SK-N-SH (cell line): ENCODE measurements at regions not wholly inside any gene's neighbourhood (a gene's known extent, or its start where the extent isn't known, plus 50 kb on each side); places are given as distances from the start of the nearest gene placed in this dataset.

Experiments used
- CTCF ChIA-PET: fragments of 300-600, 350-600 bp; formaldehyde crosslinking; extraction: SDS; loops from one replicate; lab custom pipeline; 2021; lab: Yijun Ruan, JAX
- POLR2A ChIA-PET: fragments of 350-600 bp; sonication (Branson Sonifier 250); formaldehyde crosslinking; extraction: SDS; loops from one replicate; lab custom pipeline; 2020; ENCODE audit warnings: antibody characterized with exemption, inconsistent platforms; lab: Yijun Ruan, JAX
- DNase-seq: peaks from one replicate; pipeline ENCODE4 v3.0.0; 2012
- H2AFZ ChIP-seq: fragments of 200-600 bp; sonication (generic); 2 replicates; pipeline ENCODE4 v1.8.1; 2016; ENCODE audit warnings: antibody characterized with exemption, mild to moderate bottlenecking, low read depth
- H3F3A ChIP-seq: fragments of 200-600 bp; sonication (generic); replicated peaks from 2 replicates; pipeline ENCODE3; 2016; ENCODE audit warnings: antibody characterized with exemption, mild to moderate bottlenecking; ENCODE audit not compliant: insufficient read depth
- H3K27ac ChIP-seq, 2 experiments: fragments of 200-500 bp in 1 of 2; fragments of 200-600 bp in 1 of 2; sonication (Bioruptor generic) in 1 of 2; sonication (generic), shearing (Covaris generic) in 1 of 2; 2 replicates each; pipeline versions ENCODE4 v1.5.1 to v1.6.1; 2014 to 2016; ENCODE audit warnings: low read depth in 2 of 2, inconsistent platforms in 1 of 2, low read length in 1 of 2, mild to moderate bottlenecking in 1 of 2, mixed read lengths in 1 of 2
- H3K27me3 ChIP-seq: fragments of 200-600 bp; sonication (generic), shearing (Covaris generic); 2 replicates; pipeline ENCODE4 v1.6.1; 2016; ENCODE audit warnings: mixed run types; ENCODE audit not compliant: insufficient read depth
- H3K36me3 ChIP-seq, 2 experiments: fragments of 200-500 bp in 1 of 2; fragments of 200-600 bp in 1 of 2; sonication (Bioruptor generic) in 1 of 2; sonication (generic) in 1 of 2; replicated peaks in 1 of 2; 2 replicates each; pipeline versions ENCODE3 to v1.5.1; 2014 to 2016; ENCODE audit warnings: low read length in 1 of 2, mild to moderate bottlenecking in 1 of 2; ENCODE audit not compliant: insufficient read depth in 2 of 2, control insufficient read depth in 1 of 2
- H3K4me1 ChIP-seq, 2 experiments: fragments of 200-500 bp in 1 of 2; fragments of 200-600 bp in 1 of 2; sonication (Bioruptor generic) in 1 of 2; sonication (generic), shearing (Covaris generic) in 1 of 2; 2 replicates each; pipeline versions ENCODE4 v1.5.1 to v1.6.1; 2014 to 2016; ENCODE audit warnings: low read depth in 1 of 2, low read length in 1 of 2, mixed run types in 1 of 2; ENCODE audit not compliant: insufficient read depth in 2 of 2, control insufficient read depth in 1 of 2
- H3K4me2 ChIP-seq: fragments of 200-600 bp; sonication (generic), shearing (Covaris generic); 2 replicates; pipeline ENCODE4 v1.6.1; 2017; ENCODE audit warnings: mixed run types
- H3K4me3 ChIP-seq, 2 experiments: fragments of 200-500 bp in 1 of 2; fragments of 200-600 bp in 1 of 2; sonication (Bioruptor generic) in 1 of 2; sonication (generic), shearing (Covaris generic) in 1 of 2; 2 replicates each; pipeline versions ENCODE4 v1.5.1 to v1.8.1; 2014 to 2016; ENCODE audit warnings: low read depth in 2 of 2, inconsistent platforms in 1 of 2, low read length in 1 of 2, mild to moderate bottlenecking in 1 of 2, mixed read lengths in 1 of 2, moderate library complexity in 1 of 2
- H3K79me2 ChIP-seq: fragments of 200-600 bp; sonication (generic); 2 replicates; pipeline ENCODE4 v1.8.1; 2017; ENCODE audit warnings: mild to moderate bottlenecking; ENCODE audit not compliant: insufficient read depth
- H3K9ac ChIP-seq: fragments of 200-600 bp; sonication (generic); 2 replicates; pipeline ENCODE4 v1.6.1; 2017; ENCODE audit warnings: mixed run types
- H3K9me2 ChIP-seq: fragments of 200-600 bp; sonication (generic); 2 replicates; pipeline ENCODE4 v1.6.1; 2017; ENCODE audit warnings: mixed run types
- H3K9me3 ChIP-seq: fragments of 200-600 bp; sonication (generic); 2 replicates; pipeline ENCODE4 v1.6.1; 2017; ENCODE audit warnings: mixed run types, mild to moderate bottlenecking, moderate library complexity
- H4K20me1 ChIP-seq: fragments of 200-600 bp; sonication (generic); 2 replicates; pipeline ENCODE4 v1.6.1; 2017; ENCODE audit warnings: mild to moderate bottlenecking, mixed run types; ENCODE audit not compliant: insufficient read depth
- EP300 ChIP-seq, 2 experiments: IDR thresholded peaks; 2 replicates each; pipeline versions ENCODE4 v1.4.0 to v1.6.1; 2012; ENCODE audit warnings: borderline replicate concordance in 1 of 2, low read depth in 1 of 2, low read length in 1 of 2
- EZH2phosphoT487 ChIP-seq: fragments of 200-600 bp; sonication (generic); IDR thresholded peaks from 2 replicates; pipeline ENCODE4 v1.6.1; 2017; ENCODE audit warnings: low read depth, mixed run types, mild to moderate bottlenecking, antibody characterized with exemption, moderate library complexity, borderline replicate concordance
- FOSL2 ChIP-seq: IDR thresholded peaks from 2 replicates; pipeline ENCODE4 v1.4.0; 2012; ENCODE audit warnings: low read depth, mild to moderate bottlenecking, moderate library complexity, borderline replicate concordance
- FOXM1 ChIP-seq: IDR thresholded peaks from 2 replicates; pipeline ENCODE4 v1.4.0; 2012; ENCODE audit warnings: low read depth, mild to moderate bottlenecking
- MXI1 ChIP-seq: IDR thresholded peaks from 2 replicates; pipeline ENCODE4 v1.6.1; 2012; ENCODE audit warnings: mild to moderate bottlenecking, low read depth, low read length, improper control_type of control experiment
- NFIC ChIP-seq: IDR thresholded peaks from 2 replicates; pipeline ENCODE4 v1.4.0; 2012; ENCODE audit warnings: borderline replicate concordance
- RCOR1 ChIP-seq: fragments of 150-350 bp; IDR thresholded peaks from 2 replicates; pipeline ENCODE4 v1.6.1; 2017; ENCODE audit warnings: antibody characterized with exemption, low read length
- RXRA ChIP-seq: IDR thresholded peaks from 2 replicates; pipeline ENCODE4 v1.4.0; 2012; ENCODE audit warnings: low read depth, mild to moderate bottlenecking, borderline replicate concordance
- YY1 ChIP-seq: IDR thresholded peaks from 2 replicates; pipeline ENCODE4 v1.4.0; 2012; ENCODE audit warnings: low read depth, mild to moderate bottlenecking
- WGBS: methylation state at CpG from one replicate; pipeline ENCODE4 v1.1.6; 2017; ENCODE audit warnings: low lambda C conversion rate; 5-methylcytosine and 5-hydroxymethylcytosine counted together
- TF ChIP-seq, protein P1 (sequence below): fragments of 150-350 bp; IDR thresholded peaks from 2 replicates; pipeline ENCODE4 v1.6.1; 2017; ENCODE audit warnings: antibody characterized with exemption, low read length, low read depth, borderline replicate concordance
- TF ChIP-seq, protein P2 (sequence below): IDR thresholded peaks from 2 replicates; pipeline ENCODE4; 2012
- TF ChIP-seq, protein P3 (sequence below): IDR thresholded peaks from 2 replicates; pipeline ENCODE4 v1.4.0; 2012; ENCODE audit warnings: low read depth, borderline replicate concordance
- TF ChIP-seq, protein P4 (sequence below): fragments of 150-350 bp; IDR thresholded peaks from 2 replicates; pipeline ENCODE4 v1.6.1; 2016; ENCODE audit warnings: mild to moderate bottlenecking, low read depth, low read length

DNA sequence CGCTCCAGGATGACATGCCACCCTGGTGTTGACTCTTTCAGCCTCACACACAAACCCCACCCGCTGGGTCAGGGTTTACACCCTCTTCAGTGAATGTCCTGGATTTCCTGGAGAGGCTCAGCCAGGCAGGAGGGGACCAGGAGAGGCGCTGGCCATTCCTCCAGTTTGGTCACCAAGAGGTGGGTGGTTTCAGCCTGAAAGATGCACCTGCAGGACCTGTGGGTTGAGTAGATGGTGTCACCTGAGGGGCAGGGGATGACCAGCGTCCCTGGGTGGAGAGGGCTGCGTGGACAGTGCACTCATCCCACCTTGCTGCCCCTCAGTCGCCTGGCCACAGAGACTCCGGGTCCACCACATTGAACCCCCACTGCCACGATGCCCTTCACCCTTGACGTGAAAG, 179.7 kb downstream of the ASMT start:
- DNase-seq = no peak
- Histone ChIP-seq H3K27ac (no peak overlapping the region), H3F3A (peaks cover 6% of the 10 kb centered on the region), H3K9me3 (no peaks in the 10 kb centered on the region), H3K9me2 (no peaks in the 10 kb centered on the region), H3K36me3 (no peaks in the 10 kb centered on the region), H3K4me3 (no peak overlapping the region), H2AFZ (no peak overlapping the region), H3K27me3 (peaks cover 6% of the 10 kb centered on the region; the same call in 1 of the 2 replicates), H3K79me2 (no peaks in the 10 kb centered on the region), H3K9ac (no peak overlapping the region), H4K20me1 (no peaks in the 10 kb centered on the region), H3K4me1 (no peaks in the 10 kb centered on the region), H3K4me2 (no peak overlapping the region)
- TF ChIP-seq YY1 = no peak
- TF ChIP-seq, protein P1, sequence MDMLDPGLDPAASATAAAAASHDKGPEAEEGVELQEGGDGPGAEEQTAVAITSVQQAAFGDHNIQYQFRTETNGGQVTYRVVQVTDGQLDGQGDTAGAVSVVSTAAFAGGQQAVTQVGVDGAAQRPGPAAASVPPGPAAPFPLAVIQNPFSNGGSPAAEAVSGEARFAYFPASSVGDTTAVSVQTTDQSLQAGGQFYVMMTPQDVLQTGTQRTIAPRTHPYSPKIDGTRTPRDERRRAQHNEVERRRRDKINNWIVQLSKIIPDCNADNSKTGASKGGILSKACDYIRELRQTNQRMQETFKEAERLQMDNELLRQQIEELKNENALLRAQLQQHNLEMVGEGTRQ = no peak
- TF ChIP-seq, protein P2, sequence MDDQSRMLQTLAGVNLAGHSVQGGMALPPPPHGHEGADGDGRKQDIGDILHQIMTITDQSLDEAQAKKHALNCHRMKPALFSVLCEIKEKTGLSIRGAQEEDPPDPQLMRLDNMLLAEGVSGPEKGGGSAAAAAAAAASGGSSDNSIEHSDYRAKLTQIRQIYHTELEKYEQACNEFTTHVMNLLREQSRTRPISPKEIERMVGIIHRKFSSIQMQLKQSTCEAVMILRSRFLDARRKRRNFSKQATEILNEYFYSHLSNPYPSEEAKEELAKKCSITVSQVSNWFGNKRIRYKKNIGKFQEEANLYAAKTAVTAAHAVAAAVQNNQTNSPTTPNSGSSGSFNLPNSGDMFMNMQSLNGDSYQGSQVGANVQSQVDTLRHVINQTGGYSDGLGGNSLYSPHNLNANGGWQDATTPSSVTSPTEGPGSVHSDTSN = no peak
- TF ChIP-seq NFIC = no peak
- TF ChIP-seq FOSL2 = no peak
- TF ChIP-seq, protein P3, sequence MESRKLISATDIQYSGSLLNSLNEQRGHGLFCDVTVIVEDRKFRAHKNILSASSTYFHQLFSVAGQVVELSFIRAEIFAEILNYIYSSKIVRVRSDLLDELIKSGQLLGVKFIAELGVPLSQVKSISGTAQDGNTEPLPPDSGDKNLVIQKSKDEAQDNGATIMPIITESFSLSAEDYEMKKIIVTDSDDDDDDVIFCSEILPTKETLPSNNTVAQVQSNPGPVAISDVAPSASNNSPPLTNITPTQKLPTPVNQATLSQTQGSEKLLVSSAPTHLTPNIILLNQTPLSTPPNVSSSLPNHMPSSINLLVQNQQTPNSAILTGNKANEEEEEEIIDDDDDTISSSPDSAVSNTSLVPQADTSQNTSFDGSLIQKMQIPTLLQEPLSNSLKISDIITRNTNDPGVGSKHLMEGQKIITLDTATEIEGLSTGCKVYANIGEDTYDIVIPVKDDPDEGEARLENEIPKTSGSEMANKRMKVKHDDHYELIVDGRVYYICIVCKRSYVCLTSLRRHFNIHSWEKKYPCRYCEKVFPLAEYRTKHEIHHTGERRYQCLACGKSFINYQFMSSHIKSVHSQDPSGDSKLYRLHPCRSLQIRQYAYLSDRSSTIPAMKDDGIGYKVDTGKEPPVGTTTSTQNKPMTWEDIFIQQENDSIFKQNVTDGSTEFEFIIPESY = no peak
- TF ChIP-seq RXRA = no peak
- TF ChIP-seq MXI1 = no peak
- TF ChIP-seq FOXM1 = no peak
- TF ChIP-seq RCOR1 = no peak
- TF ChIP-seq EP300 (IDR thresholded peaks at IDR 0.05; ENCODE audit: borderline replicate concordance in 1 of 2, low read depth in 1 of 2, low read length in 1 of 2) = no peak
- TF ChIP-seq, protein P4, sequence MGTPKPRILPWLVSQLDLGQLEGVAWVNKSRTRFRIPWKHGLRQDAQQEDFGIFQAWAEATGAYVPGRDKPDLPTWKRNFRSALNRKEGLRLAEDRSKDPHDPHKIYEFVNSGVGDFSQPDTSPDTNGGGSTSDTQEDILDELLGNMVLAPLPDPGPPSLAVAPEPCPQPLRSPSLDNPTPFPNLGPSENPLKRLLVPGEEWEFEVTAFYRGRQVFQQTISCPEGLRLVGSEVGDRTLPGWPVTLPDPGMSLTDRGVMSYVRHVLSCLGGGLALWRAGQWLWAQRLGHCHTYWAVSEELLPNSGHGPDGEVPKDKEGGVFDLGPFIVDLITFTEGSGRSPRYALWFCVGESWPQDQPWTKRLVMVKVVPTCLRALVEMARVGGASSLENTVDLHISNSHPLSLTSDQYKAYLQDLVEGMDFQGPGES = no peak
- TF ChIP-seq EZH2phosphoT487 = no peak
- POLR2A ChIA-PET = no interaction called here
- CTCF ChIA-PET = no interaction called here
- 34% methylated on average over 7 of the region's 9 CpGs for WGBS
